ENCODE measurements at regions not wholly inside any gene's neighbourhood (a gene's known extent, or its start where the extent isn't known, plus 50 kb on each side); places are given as distances from the start of the nearest gene placed in this dataset.

GRCh38 chr1:163535401-163535800 lies 213.6 kb downstream of the NUF2 start:
- ATAC-seq (ENCODE audit: low FRiP score in 2 of 2) = no peak
- 56 to 69% methylated on average over 5 of the region's 5 CpGs for WGBS, 2 donors
- DNase-seq = no peak

GRCh38 chr1:163535807-163536206 lies 214.1 kb downstream of the NUF2 start:
- Histone ChIP-seq H3K4me1 (no peaks in the 10 kb centered on the region), H3K27me3 (no peaks in the 10 kb centered on the region), H3K27ac (no peak overlapping the region), H3K4me3 (no peak overlapping the region), H3K9me3 (no peaks in the 10 kb centered on the region), H3K36me3 (no peaks in the 10 kb centered on the region)
- TF ChIP-seq POLR2A (IDR thresholded peaks at IDR 0.05) (no peak), POLR2AphosphoS5 (IDR thresholded peaks at IDR 0.05) (no peak), CTCF (IDR thresholded peaks at IDR 0.05) (peak in 2 of 6 experiments; percentile 12 to 14), EP300 (IDR thresholded peaks at IDR 0.05) (no peak)
- ATAC-seq (ENCODE audit: low FRiP score in 2 of 2) (no peak), DNase-seq (no peak)
- 47 to 66% methylated on average over 3 of the region's 3 CpGs for WGBS, 2 donors

More at GRCh38 chr1:163535401-163535800, 213.6 kb downstream of the NUF2 start:
- TF ChIP-seq POLR2A (IDR thresholded peaks at IDR 0.05) (no peak), POLR2AphosphoS5 (IDR thresholded peaks at IDR 0.05) (no peak), EP300 (IDR thresholded peaks at IDR 0.05) (no peak), CTCF (IDR thresholded peaks at IDR 0.05) (no peak)
- Histone ChIP-seq H3K36me3 (no peaks in the 10 kb centered on the region), H3K27ac (no peak overlapping the region), H3K4me1 (no peaks in the 10 kb centered on the region), H3K27me3 (no peaks in the 10 kb centered on the region), H3K9me3 (no peaks in the 10 kb centered on the region), H3K4me3 (no peak overlapping the region)

- H3K27ac ChIP-seq = no peak overlapping the region
- ATAC-seq (ENCODE audit: low FRiP score in 2 of 2) = no peak
- H3K9me3 ChIP-seq = no peaks in the 10 kb centered on the region
- TF ChIP-seq POLR2A (IDR thresholded peaks at IDR 0.05) (no peak), POLR2AphosphoS5 (IDR thresholded peaks at IDR 0.05) (no peak), EP300 (IDR thresholded peaks at IDR 0.05) (no peak)
- WGBS, 2 donors = 93 to 94% methylated on average over 1 of the region's 1 CpG
- DNase-seq = no peak
- no peaks in the 10 kb centered on the region for H3K4me1 ChIP-seq
- no peaks in the 10 kb centered on the region for H3K36me3 ChIP-seq
- no peaks in the 10 kb centered on the region for H3K27me3 ChIP-seq
- H3K4me3 ChIP-seq = no peak overlapping the region
These were observed 216.1 kb downstream of the NUF2 start for GRCh38 chr1:163537809-163538208.

GRCh38 chr1:163538667-163539066 lies 216.9 kb downstream of the NUF2 start:
- Histone ChIP-seq H3K4me3 (no peak overlapping the region), H3K36me3 (no peaks in the 10 kb centered on the region), H3K27me3 (no peaks in the 10 kb centered on the region), H3K27ac (no peak overlapping the region), H3K4me1 (no peaks in the 10 kb centered on the region), H3K9me3 (no peaks in the 10 kb centered on the region)
- no peak for ATAC-seq (ENCODE audit: low FRiP score in 2 of 2)
- WGBS, 2 donors = 62 to 65% methylated on average over 4 of the region's 4 CpGs
- no peak for DNase-seq
- TF ChIP-seq POLR2A (IDR thresholded peaks at IDR 0.05) (no peak), EP300 (IDR thresholded peaks at IDR 0.05) (no peak), CTCF (IDR thresholded peaks at IDR 0.05) (no peak), POLR2AphosphoS5 (IDR thresholded peaks at IDR 0.05) (no peak)

- 71 to 77% methylated on average over 2 of the region's 2 CpGs for WGBS, 2 donors
These were observed 219.0 kb downstream of the NUF2 start for GRCh38 chr1:163540727-163541126.

More at GRCh38 chr1:163540727-163541126, 219.0 kb downstream of the NUF2 start:
- H3K36me3 ChIP-seq = no peaks in the 10 kb centered on the region
- no peaks in the 10 kb centered on the region for H3K9me3 ChIP-seq
- H3K4me3 ChIP-seq = no peak overlapping the region
- ATAC-seq (ENCODE audit: low FRiP score in 2 of 2) (no peak), DNase-seq (no peak)
- H3K27ac ChIP-seq = no peak overlapping the region
- no peaks in the 10 kb centered on the region for H3K27me3 ChIP-seq
- TF ChIP-seq POLR2AphosphoS5 (IDR thresholded peaks at IDR 0.05) (no peak), EP300 (IDR thresholded peaks at IDR 0.05) (no peak), CTCF (IDR thresholded peaks at IDR 0.05) (no peak), POLR2A (IDR thresholded peaks at IDR 0.05) (no peak)
- no peaks in the 10 kb centered on the region for H3K4me1 ChIP-seq

Data from upper lobe of left lung (tissue), 6 donors.